Fibroblast of lung (primary cell): ENCODE measurements at regions not wholly inside any gene's neighbourhood (a gene's known extent, or its start where the extent isn't known, plus 50 kb on each side); places are given as distances from the start of the nearest gene placed in this dataset.
A peak's percentile ranks its signal among the peaks of the same experiment; 100 is the strongest.

Experiments used
- DNase-seq, 2 donors: peaks; one replicate each; pipeline versions ENCODE4 v3.0.0 to v3.0.0-alpha.2; 2010; ENCODE audit warnings: low read depth in 2 of 2
- H2AFZ ChIP-seq: 2 replicates; pipeline ENCODE4 v1.5.1; 2012; ENCODE audit warnings: low read length, control low read depth, inconsistent platforms
- H3K27ac ChIP-seq: 2 replicates; pipeline ENCODE4 v1.5.1; 2011; ENCODE audit warnings: low read length, control low read depth; ENCODE audit not compliant: insufficient read depth
- H3K27me3 ChIP-seq: 2 replicates; pipeline ENCODE4 v1.5.1; 2011; ENCODE audit warnings: mild to moderate bottlenecking, low read length; ENCODE audit not compliant: control insufficient read depth, insufficient read depth
- H3K36me3 ChIP-seq: 2 replicates; pipeline ENCODE4 v1.5.1; 2011; ENCODE audit warnings: low read length; ENCODE audit not compliant: control insufficient read depth, insufficient read depth
- H3K4me1 ChIP-seq: 2 replicates; pipeline ENCODE4 v1.5.1; 2011; ENCODE audit warnings: low read length; ENCODE audit not compliant: control insufficient read depth, insufficient read depth; ENCODE audit errors: extremely low read depth
- H3K4me2 ChIP-seq: 2 replicates; pipeline ENCODE4 v1.5.1; 2011; ENCODE audit warnings: low read length, control low read depth; ENCODE audit not compliant: insufficient read depth; ENCODE audit errors: extremely low read depth
- H3K4me3 ChIP-seq, 4 experiments: fragments of 200-600 bp in 1 of 4; sonication (generic) in 1 of 4; replicated peaks in 1 of 4; 2 replicates each; pipeline ENCODE4 v1.5.1; 2011 to 2016; ENCODE audit warnings: low read length in 4 of 4, low read depth in 3 of 4, mild to moderate bottlenecking in 3 of 4, control low read depth in 2 of 4, inconsistent platforms in 1 of 4, mixed read lengths in 1 of 4; ENCODE audit not compliant: insufficient read depth in 1 of 4; ENCODE audit errors: control extremely low read depth in 1 of 4
- H3K79me2 ChIP-seq: 2 replicates; pipeline ENCODE4 v1.5.1; 2012; ENCODE audit warnings: mild to moderate bottlenecking, low read length, inconsistent platforms; ENCODE audit not compliant: control insufficient read depth, insufficient read depth
- H3K9ac ChIP-seq: 2 replicates; pipeline ENCODE4 v1.5.1; 2011; ENCODE audit warnings: mild to moderate bottlenecking, low read length, control low read depth; ENCODE audit not compliant: insufficient read depth
- H3K9me3 ChIP-seq: 2 replicates; pipeline ENCODE4 v1.5.1; 2012; ENCODE audit warnings: low read depth, low read length; ENCODE audit not compliant: control insufficient read depth, insufficient read depth
- H4K20me1 ChIP-seq: 2 replicates; pipeline ENCODE4 v1.5.1; 2011; ENCODE audit warnings: low read length; ENCODE audit not compliant: control insufficient read depth, insufficient read depth; ENCODE audit errors: extremely low read depth
- CTCF ChIP-seq, 2 donors: IDR thresholded peaks in 1 of 2; conservative IDR thresholded peaks in 1 of 2; 1 replicate in 1 of 2; 2 replicates in 1 of 2; pipeline ENCODE4 v1.5.1; 2011 to 2012; ENCODE audit warnings: low read length in 2 of 2, control low read depth in 1 of 2, inconsistent platforms in 1 of 2, low read depth in 1 of 2, mild to moderate bottlenecking in 1 of 2
- EZH2 ChIP-seq: IDR thresholded peaks from 2 replicates; pipeline ENCODE4 v1.5.1; 2012; ENCODE audit warnings: low read length, control low read depth, mild to moderate bottlenecking; ENCODE audit errors: missing control alignments

GRCh38 chr2:144143294-144144151 lies 376.4 kb downstream of the ZEB2 start:
- no peak overlapping the region for H3K27ac ChIP-seq
- H3K9ac ChIP-seq = no peak overlapping the region
- no peak overlapping the region for H2AFZ ChIP-seq
- H3K4me3 ChIP-seq = no peak overlapping the region
- no peak for DNase-seq
- H3K79me2 ChIP-seq = no peaks in the 10 kb centered on the region
- no peak overlapping the region for H3K4me2 ChIP-seq
- H3K36me3 ChIP-seq = no peaks in the 10 kb centered on the region
- H3K27me3 ChIP-seq = no peaks in the 10 kb centered on the region
- no peaks in the 10 kb centered on the region for H4K20me1 ChIP-seq
- no peaks in the 10 kb centered on the region for H3K9me3 ChIP-seq
- TF ChIP-seq EZH2 = no peak
- TF ChIP-seq CTCF (conservative IDR thresholded peaks at IDR 0.05 in 1 of 2, IDR thresholded peaks at IDR 0.05 in 1 of 2; ENCODE audit: low read depth in 1 of 2, low read length in 2 of 2) = no peak
- no peaks in the 10 kb centered on the region for H3K4me1 ChIP-seq

GRCh38 chr2:144140891-144141290 lies 379.0 kb downstream of the ZEB2 start:
- no peak overlapping the region for H3K9ac ChIP-seq
- no peak overlapping the region for H3K27ac ChIP-seq
- no peaks in the 10 kb centered on the region for H3K9me3 ChIP-seq
- no peaks in the 10 kb centered on the region for H4K20me1 ChIP-seq
- H3K27me3 ChIP-seq = no peaks in the 10 kb centered on the region
- peak overlapping the region; percentile 16 for H2AFZ ChIP-seq
- H3K4me2 ChIP-seq = peak overlapping the region; percentile 30
- H3K36me3 ChIP-seq = no peaks in the 10 kb centered on the region
- H3K4me1 ChIP-seq = peaks cover 2% of the 10 kb centered on the region
- H3K79me2 ChIP-seq = no peaks in the 10 kb centered on the region
- TF ChIP-seq CTCF (conservative IDR thresholded peaks at IDR 0.05 in 1 of 2, IDR thresholded peaks at IDR 0.05 in 1 of 2; ENCODE audit: low read depth in 1 of 2, low read length in 2 of 2) (no peak), EZH2 (no peak)
- peak in 1 of 2 donors; percentile 67 for DNase-seq
- H3K4me3 ChIP-seq = no peak overlapping the region

GRCh38 chr2:144137705-144138428 lies 382.1 kb downstream of the ZEB2 start:
- H3K4me1 ChIP-seq = peaks cover 2% of the 10 kb centered on the region
- no peak overlapping the region for H3K4me3 ChIP-seq
- peak overlapping the region; percentile 0 for H3K27ac ChIP-seq
- DNase-seq = peak in 1 of 2 donors; percentile 73
- TF ChIP-seq CTCF (conservative IDR thresholded peaks at IDR 0.05 in 1 of 2, IDR thresholded peaks at IDR 0.05 in 1 of 2; ENCODE audit: low read depth in 1 of 2, low read length in 2 of 2) (no peak), EZH2 (no peak)
- H4K20me1 ChIP-seq = no peaks in the 10 kb centered on the region
- H3K9ac ChIP-seq = no peak overlapping the region
- H2AFZ ChIP-seq = no peak overlapping the region
- H3K4me2 ChIP-seq = no peak overlapping the region
- no peaks in the 10 kb centered on the region for H3K9me3 ChIP-seq
- no peaks in the 10 kb centered on the region for H3K79me2 ChIP-seq
- no peaks in the 10 kb centered on the region for H3K36me3 ChIP-seq
- no peaks in the 10 kb centered on the region for H3K27me3 ChIP-seq
